Heart left ventricle (tissue), 16 donors: ENCODE measurements at regions not wholly inside any gene's neighbourhood (a gene's known extent, or its start where the extent isn't known, plus 50 kb on each side); places are given as distances from the start of the nearest gene placed in this dataset.

Experiments used
- ATAC-seq, 4 donors: fragments of 200-7000 bp; cut with Tn5 transposase; one replicate each; pipeline ENCODE4 v1.9.1; 2020 to 2022; ENCODE audit warnings: moderate library complexity in 4 of 4, mild to moderate bottlenecking in 3 of 4, moderate number of reproducible peaks in 1 of 4
- DNase-seq, 5 donors: peaks; one replicate each; pipeline ENCODE4 v3.0.0-alpha.2; 2020
- H3K27ac ChIP-seq, 12 donors: fragments of 200-600 bp; sonication (generic) in 4 of 12; one replicate each; pipeline versions ENCODE4 v1.5.0 to v1.8.0; 2016 to 2022; ENCODE audit warnings: mild to moderate bottlenecking in 2 of 12
- H3K27me3 ChIP-seq, 9 donors: fragments of 200-600 bp; sonication (generic) in 2 of 9; one replicate each; pipeline versions ENCODE4 v1.5.1 to v1.8.0; 2016 to 2022; ENCODE audit warnings: mild to moderate bottlenecking in 3 of 9
- H3K36me3 ChIP-seq, 9 donors: fragments of 200-600 bp; sonication (generic) in 2 of 9; one replicate each; pipeline versions ENCODE4 v1.5.0 to v1.8.0; 2018 to 2022; ENCODE audit warnings: mild to moderate bottlenecking in 2 of 9
- H3K4me1 ChIP-seq, 12 donors: fragments of 200-600 bp; sonication (generic) in 4 of 12; one replicate each; pipeline versions ENCODE4 v1.5.0 to v1.8.0; 2016 to 2022; ENCODE audit warnings: mild to moderate bottlenecking in 3 of 12
- H3K4me3 ChIP-seq, 12 donors: fragments of 200-600 bp; sonication (generic) in 4 of 12; one replicate each; pipeline versions ENCODE4 v1.5.0 to v1.8.0; 2017 to 2022; ENCODE audit warnings: mild to moderate bottlenecking in 9 of 12, moderate library complexity in 4 of 12
- H3K9me3 ChIP-seq, 12 donors: fragments of 200-600 bp; sonication (generic) in 4 of 12; one replicate each; pipeline versions ENCODE4 v1.5.0 to v1.8.0; 2016 to 2022; ENCODE audit warnings: mild to moderate bottlenecking in 1 of 12
- POLR2A ChIP-seq, 2 donors: fragments of 450-650 bp; IDR thresholded peaks; one replicate each; pipeline ENCODE4 v1.6.1; 2017; ENCODE audit warnings: antibody characterized with exemption in 2 of 2, mild to moderate bottlenecking in 2 of 2, moderate library complexity in 2 of 2
- WGBS, 4 donors: extraction: QIAGEN DNeasy Blood & Tissue Kit in 2 of 4; methylation state at CpG; one replicate each; pipeline versions ENCODE4 v1.1.5 to v1.1.7; 2013 to 2018; 5-methylcytosine and 5-hydroxymethylcytosine counted together
- intact Hi-C, 10 donors: fragments of 100-400 bp; cut with DNase I; formaldehyde crosslinking; loops; one replicate each; pipeline versions ENCODE4 v1.11.1 to v1.14.2; 2022
- TF ChIP-seq, protein P1 (sequence below), 12 donors: fragments of 200-600 bp; sonication (generic) in 4 of 12; IDR thresholded peaks; one replicate each; pipeline versions ENCODE4 v1.5.0 to v1.8.0; 2018 to 2022; ENCODE audit warnings: antibody characterized with exemption in 12 of 12, mild to moderate bottlenecking in 5 of 12
- donor health status: ischemic (EF 13 %, LVEDD 7.1; RV severe dilation, severe dysfunction).
- donor health status: healthy with polysubstance abuse.
- donor health status: DM: no; HTN: yes; CAD: no.
- donor health status: DM: no; HTN: no; CAD: no.
- donor health status: ischemic (EF 25% LVEDD 6.9; RV normal size, moderate dysfunction).
- donor health status: ischemic (EF 25% LVEDD 5.7; RV mildly dilated, moderate dysfunction).
- donor health status: healthy.
- donor health status: DM: yes; HTN: yes; CAD: no.
- donor health status: ischemic (EF 35%, LVEDD 5.7; RV mildly dilated, moderate dysfunction).
- donor health status: nonischemic (EF 11% LVEDD 7.7; RV severe dilation, severe dysfunction).
- donor health status: DM: yes; HTN: yes; CAD: no.
- donor health status: PGD.
- donor health status: ischemic (EF 29% LVEDD 5.4; RV normal size, mild dysfunction).
- donor health status: nonischemic (EF 23%, LVEDD 6.1; RV moderate dilation, normal function).

DNA sequence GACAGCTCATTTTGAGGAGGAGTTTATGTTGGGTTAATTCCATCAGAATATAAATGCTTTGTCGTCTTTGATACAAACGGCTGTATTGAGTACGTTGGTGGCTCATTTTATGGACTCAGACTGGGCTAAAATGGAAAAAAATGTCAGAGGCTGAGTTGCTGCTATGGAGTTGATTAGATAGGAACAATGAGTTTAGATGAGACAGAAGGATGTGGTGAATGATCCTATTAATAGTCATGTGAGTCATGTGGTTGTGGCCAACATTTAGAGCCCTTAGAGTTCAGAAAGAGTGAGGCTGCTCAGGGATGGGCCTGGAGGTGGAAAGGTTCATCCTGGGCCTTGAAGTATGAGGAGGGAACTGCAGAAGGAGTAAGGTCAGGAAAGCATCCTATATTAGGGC, 434.2 kb downstream of the MEIS1 start:
- no peaks in the 10 kb centered on the region for H3K9me3 ChIP-seq
- H3K4me1 ChIP-seq: no peaks in the 10 kb centered on the region
- no peak overlapping the region for H3K4me3 ChIP-seq
- no peak for DNase-seq
- 32 to 72% (median 51%) methylated on average over 3 of the region's 3 CpGs for WGBS, 4 donors
- TF ChIP-seq POLR2A (IDR thresholded peaks at IDR 0.05): no peak
- TF ChIP-seq, protein P1, sequence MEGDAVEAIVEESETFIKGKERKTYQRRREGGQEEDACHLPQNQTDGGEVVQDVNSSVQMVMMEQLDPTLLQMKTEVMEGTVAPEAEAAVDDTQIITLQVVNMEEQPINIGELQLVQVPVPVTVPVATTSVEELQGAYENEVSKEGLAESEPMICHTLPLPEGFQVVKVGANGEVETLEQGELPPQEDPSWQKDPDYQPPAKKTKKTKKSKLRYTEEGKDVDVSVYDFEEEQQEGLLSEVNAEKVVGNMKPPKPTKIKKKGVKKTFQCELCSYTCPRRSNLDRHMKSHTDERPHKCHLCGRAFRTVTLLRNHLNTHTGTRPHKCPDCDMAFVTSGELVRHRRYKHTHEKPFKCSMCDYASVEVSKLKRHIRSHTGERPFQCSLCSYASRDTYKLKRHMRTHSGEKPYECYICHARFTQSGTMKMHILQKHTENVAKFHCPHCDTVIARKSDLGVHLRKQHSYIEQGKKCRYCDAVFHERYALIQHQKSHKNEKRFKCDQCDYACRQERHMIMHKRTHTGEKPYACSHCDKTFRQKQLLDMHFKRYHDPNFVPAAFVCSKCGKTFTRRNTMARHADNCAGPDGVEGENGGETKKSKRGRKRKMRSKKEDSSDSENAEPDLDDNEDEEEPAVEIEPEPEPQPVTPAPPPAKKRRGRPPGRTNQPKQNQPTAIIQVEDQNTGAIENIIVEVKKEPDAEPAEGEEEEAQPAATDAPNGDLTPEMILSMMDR (IDR thresholded peaks at IDR 0.05): no peak
- no peaks in the 10 kb centered on the region for H3K36me3 ChIP-seq
- no peak overlapping the region for H3K27ac ChIP-seq
- peak in 1 of 4 donors; percentile 52 for ATAC-seq
- intact Hi-C loops: no loop called here
- peaks cover 0 to 3% (median 0%) of the 10 kb centered on the region in 9 donors for H3K27me3 ChIP-seq

DNA sequence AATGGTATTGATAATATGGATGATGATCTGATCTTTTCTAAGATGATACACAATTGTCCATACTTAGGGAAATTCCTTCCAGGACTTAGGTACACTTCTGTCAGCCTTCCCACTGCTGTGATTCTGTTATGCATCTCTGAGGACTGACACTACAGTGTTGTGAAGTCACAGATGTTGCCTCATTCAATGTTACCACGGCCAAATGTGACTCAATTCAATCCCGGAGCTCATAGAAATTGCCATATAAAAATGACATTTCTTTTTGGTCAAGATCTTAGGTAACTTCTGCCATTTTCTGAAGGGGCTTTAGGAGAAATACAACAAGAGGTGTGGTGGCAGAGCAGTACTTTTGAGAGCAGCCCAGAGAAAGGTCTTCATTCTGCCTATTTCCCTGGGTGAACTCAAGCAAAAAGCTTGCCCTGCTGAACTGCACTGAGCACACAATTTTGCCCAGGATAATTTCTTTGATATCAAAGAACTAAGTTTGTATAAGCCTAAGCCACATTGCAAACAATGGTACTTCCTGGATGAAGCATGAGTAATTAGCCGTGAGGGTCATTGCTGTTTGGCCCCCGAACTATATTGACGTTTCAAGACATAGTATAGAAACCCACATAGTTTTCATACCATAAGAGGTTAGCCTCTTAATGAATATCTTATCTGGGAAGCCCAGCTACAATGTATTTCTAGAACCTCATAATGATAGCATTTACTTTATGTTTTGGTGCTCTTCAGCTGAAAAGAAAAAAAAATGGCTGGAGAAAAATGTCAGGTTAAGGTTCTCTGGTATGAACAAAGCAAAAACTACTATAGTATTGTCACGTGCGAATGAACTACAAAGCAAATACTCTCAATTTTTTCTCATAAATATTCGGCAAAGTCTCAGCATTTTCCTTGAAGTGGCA, 437.4 kb downstream of the MEIS1 start:
- no peak for ATAC-seq
- intact Hi-C loops: no loop called here
- TF ChIP-seq POLR2A (IDR thresholded peaks at IDR 0.05): no peak
- TF ChIP-seq, protein P1 (IDR thresholded peaks at IDR 0.05): no peak

GRCh38 chr2:66872986-66873754, 438.2 kb downstream of the MEIS1 start:
- Histone ChIP-seq H3K4me1 (no peaks in the 10 kb centered on the region), H3K9me3 (no peaks in the 10 kb centered on the region), H3K27ac (no peak overlapping the region), H3K36me3 (no peaks in the 10 kb centered on the region), H3K4me3 (no peak overlapping the region), H3K27me3 (peaks cover 0 to 2% (median 0%) of the 10 kb centered on the region in 9 donors)
- ATAC-seq (no peak), DNase-seq (no peak)
- intact Hi-C loops: no loop called here
- 78 to 81% (median 80%) methylated on average over 8 of the region's 8 CpGs for WGBS, 4 donors
- TF ChIP-seq POLR2A (IDR thresholded peaks at IDR 0.05): no peak
- TF ChIP-seq, protein P1 (IDR thresholded peaks at IDR 0.05): no peak

More for the DNA sequence above, 437.4 kb downstream of the MEIS1 start:
- no peaks in the 10 kb centered on the region for H3K4me1 ChIP-seq
- H3K27me3 ChIP-seq: peaks cover 0 to 3% (median 0%) of the 10 kb centered on the region in 9 donors
- no peaks in the 10 kb centered on the region for H3K36me3 ChIP-seq
- H3K4me3 ChIP-seq: no peak overlapping the region
- no peak overlapping the region for H3K27ac ChIP-seq
- 71 to 77% (median 76%) methylated on average over 8 of the region's 8 CpGs for WGBS, 4 donors
- no peaks in the 10 kb centered on the region for H3K9me3 ChIP-seq
- DNase-seq: no peak

DNA sequence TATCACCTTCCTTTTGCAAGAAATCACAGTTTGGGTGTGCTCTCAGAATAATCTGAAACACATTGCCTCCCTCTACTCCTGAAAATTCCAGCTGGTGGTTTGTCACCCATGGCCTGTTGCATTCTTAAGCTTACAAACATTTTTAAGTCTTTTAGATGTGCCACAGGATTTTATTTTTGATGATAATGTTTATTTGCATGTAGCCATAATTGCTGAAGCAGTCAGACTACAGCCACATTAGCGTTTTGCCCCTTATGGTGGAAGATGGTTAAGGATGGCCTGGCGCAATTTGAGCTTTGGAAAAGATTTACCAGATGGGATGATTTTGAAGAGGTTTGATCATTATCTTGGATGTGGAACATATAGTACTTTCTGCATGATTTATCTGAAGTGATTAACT, 439.5 kb downstream of the MEIS1 start:
- H3K27ac ChIP-seq: no peak overlapping the region
- 91 to 95% (median 94%) methylated on average over 2 of the region's 2 CpGs for WGBS, 4 donors
- no peaks in the 10 kb centered on the region for H3K36me3 ChIP-seq
- DNase-seq (no peak), ATAC-seq (no peak)
- no peaks in the 10 kb centered on the region for H3K4me1 ChIP-seq
- TF ChIP-seq, protein P1 (IDR thresholded peaks at IDR 0.05): no peak
- no peak for TF ChIP-seq POLR2A (IDR thresholded peaks at IDR 0.05)
- H3K9me3 ChIP-seq: no peaks in the 10 kb centered on the region
- H3K4me3 ChIP-seq: no peak overlapping the region
- no peaks in the 10 kb centered on the region for H3K27me3 ChIP-seq
- intact Hi-C loops: no loop called here
